Gastrocnemius medialis (tissue), 4 donors: ENCODE measurements at regions not wholly inside any gene's neighbourhood (a gene's known extent, or its start where the extent isn't known, plus 50 kb on each side); places are given as distances from the start of the nearest gene placed in this dataset.

ENCODE experiments used
- POLR2A ChIP-seq, 2 donors: fragments of 450-650 bp; IDR thresholded peaks; one replicate each; pipeline ENCODE4 v1.6.1; 2017; ENCODE audit warnings: antibody characterized with exemption in 2 of 2, mild to moderate bottlenecking in 2 of 2, moderate library complexity in 2 of 2
- TF ChIP-seq, protein P1 (sequence below), 5 experiments: fragments of 450-650 bp in 3 of 5; fragments of 200-600 bp in 2 of 5; sonication (generic) in 2 of 5; IDR thresholded peaks in 4 of 5; conservative IDR thresholded peaks in 1 of 5; 1 replicate in 4 of 5; 2 replicates in 1 of 5; pipeline ENCODE4 v1.5.1; 2016 to 2019; ENCODE audit warnings: antibody characterized with exemption in 5 of 5, mild to moderate bottlenecking in 3 of 5, moderate library complexity in 3 of 5

DNA sequence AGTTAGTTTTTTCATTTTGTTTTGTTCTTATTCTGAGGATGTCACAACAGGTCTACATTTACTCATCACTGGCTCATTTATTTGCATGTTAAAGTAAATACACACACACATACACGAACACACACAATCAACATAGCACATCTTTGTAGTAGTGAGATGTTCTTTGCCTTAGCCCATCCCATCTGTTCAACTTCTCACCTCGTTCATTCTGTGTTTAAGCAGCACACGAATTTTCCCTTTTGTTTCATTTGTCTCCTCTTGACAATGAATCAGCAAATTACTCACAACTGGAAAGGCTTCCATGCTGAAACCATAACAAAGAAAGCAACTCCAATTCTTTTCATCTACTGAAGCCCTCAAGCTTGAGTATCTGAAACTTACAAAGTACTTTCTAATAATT is 133.3 kb upstream of the CHRM3 start:
- TF ChIP-seq, protein P1, sequence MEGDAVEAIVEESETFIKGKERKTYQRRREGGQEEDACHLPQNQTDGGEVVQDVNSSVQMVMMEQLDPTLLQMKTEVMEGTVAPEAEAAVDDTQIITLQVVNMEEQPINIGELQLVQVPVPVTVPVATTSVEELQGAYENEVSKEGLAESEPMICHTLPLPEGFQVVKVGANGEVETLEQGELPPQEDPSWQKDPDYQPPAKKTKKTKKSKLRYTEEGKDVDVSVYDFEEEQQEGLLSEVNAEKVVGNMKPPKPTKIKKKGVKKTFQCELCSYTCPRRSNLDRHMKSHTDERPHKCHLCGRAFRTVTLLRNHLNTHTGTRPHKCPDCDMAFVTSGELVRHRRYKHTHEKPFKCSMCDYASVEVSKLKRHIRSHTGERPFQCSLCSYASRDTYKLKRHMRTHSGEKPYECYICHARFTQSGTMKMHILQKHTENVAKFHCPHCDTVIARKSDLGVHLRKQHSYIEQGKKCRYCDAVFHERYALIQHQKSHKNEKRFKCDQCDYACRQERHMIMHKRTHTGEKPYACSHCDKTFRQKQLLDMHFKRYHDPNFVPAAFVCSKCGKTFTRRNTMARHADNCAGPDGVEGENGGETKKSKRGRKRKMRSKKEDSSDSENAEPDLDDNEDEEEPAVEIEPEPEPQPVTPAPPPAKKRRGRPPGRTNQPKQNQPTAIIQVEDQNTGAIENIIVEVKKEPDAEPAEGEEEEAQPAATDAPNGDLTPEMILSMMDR (IDR thresholded peaks at IDR 0.05 in 4 of 5, conservative IDR thresholded peaks at IDR 0.05 in 1 of 5): no peak
- no peak for TF ChIP-seq POLR2A (IDR thresholded peaks at IDR 0.05)
